ENCODE measurements at regions not wholly inside any gene's neighbourhood (a gene's known extent, or its start where the extent isn't known, plus 50 kb on each side); places are given as distances from the start of the nearest gene placed in this dataset.

- TF ChIP-seq CTCF (IDR thresholded peaks at IDR 0.05) (no peak), POLR2A (IDR thresholded peaks at IDR 0.05) (no peak)
These were observed 152.7 kb downstream of the SALL1 start for GRCh38 chr16:50998411-50998810.
